DMS 273 (cell line): ENCODE measurements at regions not wholly inside any gene's neighbourhood (a gene's known extent, or its start where the extent isn't known, plus 50 kb on each side); places are given as distances from the start of the nearest gene placed in this dataset.
A peak's percentile ranks its signal among the peaks of the same experiment; 100 is the strongest.

Experiments
- DNase-seq: peaks from one replicate; lab custom pipeline; 2025; ENCODE audit not compliant: unreplicated experiment; lab: John Stamatoyannopoulos, UW

DNA sequence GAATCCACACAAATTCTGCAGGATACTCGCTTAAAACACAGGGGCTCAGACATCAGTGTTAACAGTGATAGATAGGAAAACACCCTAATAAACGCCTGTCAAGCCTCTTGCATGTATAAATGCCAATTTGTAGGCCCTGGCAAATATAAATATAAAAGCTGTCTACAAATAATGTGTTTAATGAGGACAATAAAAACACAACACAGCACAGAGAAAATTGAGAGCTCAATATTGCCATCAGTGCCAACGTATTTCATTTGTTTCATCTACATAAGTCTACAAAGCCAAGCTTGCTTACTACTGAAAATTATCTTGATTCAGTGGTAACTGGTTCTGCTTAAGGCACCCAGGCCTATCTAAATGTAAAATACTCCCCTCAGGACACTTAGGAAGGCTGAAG lies 1387.0 kb upstream of the TENM4 start:
- DNase-seq, result no peak

DNA sequence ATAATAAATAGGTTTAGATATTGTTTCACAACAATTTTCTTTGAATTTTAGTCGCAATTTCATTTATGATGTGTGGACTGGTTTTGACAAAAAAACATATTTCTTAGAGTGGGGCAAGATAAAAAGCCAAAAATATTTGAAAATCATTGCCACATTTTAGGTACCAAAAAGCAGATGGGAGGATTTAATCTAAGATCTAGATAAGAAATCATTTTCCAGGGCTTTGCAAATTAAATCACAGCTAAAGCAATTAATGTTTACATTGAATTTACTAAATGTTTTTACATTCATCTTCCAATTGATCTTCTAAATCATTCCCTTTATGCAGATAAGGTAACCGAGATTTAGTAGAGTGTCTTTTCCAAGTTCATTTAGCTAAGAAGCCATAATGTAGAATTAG lies 1386.0 kb upstream of the TENM4 start:
- no peak for DNase-seq

DNA sequence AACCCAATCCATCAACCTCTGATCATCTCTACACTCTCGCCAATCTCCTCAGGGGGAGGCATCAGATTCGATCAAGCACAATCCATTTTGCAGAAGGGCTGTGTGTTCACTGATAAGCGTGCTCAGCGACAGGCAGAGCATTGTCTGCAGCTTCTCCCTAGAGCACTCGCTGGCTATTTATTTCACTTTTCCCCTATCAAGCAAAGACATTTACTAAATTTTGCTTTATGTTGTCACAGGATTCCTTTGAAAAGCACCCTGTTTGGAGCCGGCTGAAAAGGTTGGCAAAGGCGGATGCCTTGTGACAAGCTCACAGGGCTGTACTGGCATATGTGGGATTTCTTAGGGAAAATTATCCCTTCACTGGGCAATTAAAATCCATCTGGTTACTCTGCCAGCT lies 1381.5 kb upstream of the TENM4 start:
- DNase-seq, result peak; percentile 3

DNA sequence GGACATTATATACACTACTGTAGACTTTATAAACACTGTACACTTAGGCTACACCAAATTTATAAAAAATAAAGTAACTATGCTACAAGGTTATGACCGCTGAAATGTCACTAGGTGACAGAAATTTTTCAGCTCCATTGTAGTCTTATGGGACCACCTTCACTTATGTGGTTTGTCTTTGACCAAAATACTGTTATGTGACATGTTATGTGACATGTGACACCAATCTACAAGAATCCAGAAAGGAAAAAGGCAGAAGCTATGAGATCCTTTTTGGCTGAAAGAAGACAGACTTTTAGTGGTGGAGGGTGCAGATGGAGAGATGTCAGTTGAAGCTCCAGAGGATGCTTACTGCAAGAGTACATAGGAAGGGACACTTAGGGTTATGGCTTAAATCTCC lies 1378.4 kb upstream of the TENM4 start:
- DNase-seq, result no peak

DNA sequence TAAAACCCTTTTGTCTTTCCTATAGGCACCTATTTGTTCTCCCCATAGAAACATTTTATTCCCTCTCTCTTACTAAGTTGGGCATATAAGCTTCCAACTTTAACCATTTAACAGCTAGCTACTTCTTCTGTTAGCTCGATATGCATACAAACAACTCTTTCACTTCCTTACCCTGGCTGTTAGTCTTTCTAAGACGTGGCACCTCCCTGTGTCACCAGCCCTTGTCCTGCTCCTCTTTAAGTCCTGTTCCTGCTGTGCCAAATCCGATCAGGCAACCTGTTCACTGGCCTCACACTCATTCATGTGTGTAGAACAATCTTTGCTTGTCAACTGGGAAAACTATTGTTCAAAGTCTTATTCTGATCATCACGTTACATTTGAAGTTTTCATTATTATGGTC lies 1376.1 kb upstream of the TENM4 start:
- no peak for DNase-seq

DNA sequence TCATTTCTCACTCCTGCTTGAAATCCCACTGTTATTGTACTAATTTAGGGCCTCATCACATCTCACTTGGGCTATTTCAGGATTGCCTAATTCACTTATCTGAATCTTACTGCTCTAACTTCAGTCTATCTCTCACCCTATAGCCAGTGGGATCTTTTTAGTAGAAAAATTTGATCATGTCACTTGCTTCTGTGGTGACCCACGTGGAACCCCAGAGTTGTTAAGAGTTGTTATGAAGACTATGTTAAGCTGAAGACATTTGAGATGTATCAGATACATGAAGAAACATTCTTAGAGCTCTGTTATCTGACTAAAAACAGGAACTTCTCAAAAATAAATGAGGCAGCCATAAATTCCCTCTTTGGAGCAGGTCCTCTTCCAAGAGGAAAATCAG lies 1375.6 kb upstream of the TENM4 start:
- DNase-seq, result no peak

- DNase-seq, result no peak
Measured at GRCh38 chr11:80815752-80816453, 1375.1 kb upstream of the TENM4 start.

DNA sequence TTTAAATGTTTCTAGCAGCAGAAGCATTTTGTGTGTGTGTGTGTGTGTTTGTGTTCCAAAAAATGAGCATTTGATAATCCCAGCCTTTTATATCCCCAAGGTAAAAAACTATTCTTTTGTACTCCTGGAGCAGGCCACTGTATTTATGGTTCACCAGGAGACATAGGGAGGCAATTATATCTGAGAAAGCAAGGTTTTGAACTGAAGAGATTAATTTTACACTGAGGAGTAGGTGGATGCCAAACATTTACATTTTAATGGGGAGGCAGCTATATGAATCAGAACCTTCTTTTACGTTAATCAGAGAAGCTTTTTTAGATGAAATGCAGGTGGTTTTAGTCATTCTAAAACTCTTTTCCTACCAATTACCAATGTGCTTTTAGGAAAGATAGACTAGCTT lies 1374.0 kb upstream of the TENM4 start:
- no peak for DNase-seq

DNA sequence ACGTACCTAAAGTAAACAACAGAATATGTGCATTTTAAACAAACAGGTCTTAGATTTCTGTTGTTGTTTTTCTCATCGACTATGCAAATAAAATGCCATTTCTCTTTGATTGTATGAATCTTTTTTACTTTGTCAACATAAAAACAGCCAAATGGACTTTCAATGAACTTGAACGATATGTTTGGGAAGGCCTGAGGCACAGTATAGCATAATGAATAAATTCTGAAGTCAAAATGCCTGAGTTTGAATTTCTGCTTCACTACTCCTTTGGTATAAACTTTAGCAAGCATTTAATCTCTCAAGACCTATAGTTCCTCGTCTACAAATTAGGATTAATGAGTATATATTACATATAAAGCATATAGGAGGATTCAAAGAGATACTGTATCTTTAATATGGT lies 1369.9 kb upstream of the TENM4 start:
- DNase-seq, result no peak

DNA sequence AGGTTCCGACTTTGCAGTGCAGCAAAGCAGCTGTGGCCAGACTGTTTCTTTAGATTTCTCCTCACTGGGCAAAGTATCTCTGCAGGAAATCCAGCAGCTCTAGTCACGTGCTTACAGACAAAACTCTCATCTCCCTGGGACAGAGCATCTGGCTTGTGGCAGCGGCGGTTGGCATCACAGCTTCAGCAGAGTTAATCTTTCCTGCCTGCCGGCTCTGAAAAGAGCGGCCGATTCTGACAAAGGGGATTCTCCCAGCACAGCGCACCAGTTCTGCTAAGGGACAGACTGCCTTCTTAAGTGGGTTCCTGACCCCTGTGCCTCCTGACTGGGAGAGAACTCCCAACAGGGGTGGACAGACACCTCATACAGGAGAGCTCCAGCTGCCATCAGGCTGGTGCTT lies 1357.3 kb upstream of the TENM4 start:
- DNase-seq, result no peak

GRCh38 chr11:80783561-80783960 lies 1342.7 kb upstream of the TENM4 start:
- DNase-seq, result no peak

DNA sequence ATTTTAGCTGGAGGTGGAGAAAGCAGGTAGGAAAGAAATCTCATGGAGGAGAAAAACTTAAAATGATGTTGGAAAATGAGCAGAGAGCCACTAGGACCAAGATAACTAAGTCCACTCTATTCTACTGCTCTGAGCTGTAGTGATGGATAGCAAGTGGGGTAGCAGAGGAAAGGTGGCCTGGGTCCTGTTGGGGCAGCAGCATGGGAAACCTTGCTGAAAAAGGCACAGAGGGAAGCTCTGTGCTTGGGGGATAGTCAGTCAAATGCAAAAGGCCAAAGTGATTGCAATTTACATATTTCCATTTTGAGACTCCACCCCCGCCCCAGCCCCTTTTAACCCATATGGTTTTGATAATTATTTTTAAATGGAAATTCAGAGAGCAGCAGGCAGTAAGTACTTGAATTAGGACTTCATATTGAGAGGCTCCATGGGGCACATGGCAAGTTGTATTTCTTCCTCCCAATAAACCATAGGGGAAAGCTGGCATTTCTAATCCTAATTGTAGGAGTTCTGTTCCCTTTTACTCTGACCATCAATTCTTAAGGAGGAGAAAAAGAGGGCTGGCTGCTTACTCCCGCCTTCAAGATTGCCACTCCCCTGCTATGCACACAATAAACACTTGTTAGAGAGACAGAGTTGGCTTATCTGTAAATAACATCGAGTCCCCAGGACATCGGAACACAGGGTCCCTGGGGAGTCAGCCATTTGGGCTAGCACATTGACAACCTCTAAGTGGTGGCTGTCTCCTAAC lies 1341.5 kb upstream of the TENM4 start:
- DNase-seq, result no peak

DNA sequence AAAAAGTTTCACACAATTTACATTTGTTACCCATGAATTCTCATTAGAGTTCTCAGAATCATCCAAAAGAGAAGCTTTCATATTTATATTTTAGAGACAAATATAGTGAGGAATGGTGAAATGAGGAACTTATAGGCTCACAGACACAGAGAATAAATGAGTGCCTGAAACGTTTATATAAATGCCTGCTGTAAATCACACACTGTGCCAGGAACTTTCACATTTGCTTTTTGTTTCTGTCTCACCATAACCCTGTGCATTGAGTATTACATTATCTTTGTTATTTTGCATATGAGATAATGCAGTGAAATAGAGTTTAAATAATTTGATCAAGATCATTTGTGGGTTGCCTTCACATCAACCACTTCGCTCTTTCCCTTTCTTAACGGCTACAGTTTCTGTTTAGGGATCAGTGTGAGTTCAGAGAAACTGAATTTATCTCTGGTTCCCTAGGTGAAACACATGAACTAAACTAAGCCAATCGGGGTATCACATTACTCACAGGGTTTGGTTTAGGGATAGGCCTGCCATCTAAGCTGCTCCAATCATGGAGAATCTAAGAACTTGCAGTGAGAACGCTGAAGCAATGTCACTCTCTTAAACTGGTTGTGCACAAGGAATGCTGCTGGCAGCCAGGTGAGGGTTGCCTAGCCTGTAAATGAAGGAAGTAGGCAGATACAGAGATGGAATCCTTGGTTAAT lies 1339.2 kb upstream of the TENM4 start:
- DNase-seq, result no peak

- no peak for DNase-seq
Measured at GRCh38 chr11:80778941-80779340, 1338.1 kb upstream of the TENM4 start.

DNA sequence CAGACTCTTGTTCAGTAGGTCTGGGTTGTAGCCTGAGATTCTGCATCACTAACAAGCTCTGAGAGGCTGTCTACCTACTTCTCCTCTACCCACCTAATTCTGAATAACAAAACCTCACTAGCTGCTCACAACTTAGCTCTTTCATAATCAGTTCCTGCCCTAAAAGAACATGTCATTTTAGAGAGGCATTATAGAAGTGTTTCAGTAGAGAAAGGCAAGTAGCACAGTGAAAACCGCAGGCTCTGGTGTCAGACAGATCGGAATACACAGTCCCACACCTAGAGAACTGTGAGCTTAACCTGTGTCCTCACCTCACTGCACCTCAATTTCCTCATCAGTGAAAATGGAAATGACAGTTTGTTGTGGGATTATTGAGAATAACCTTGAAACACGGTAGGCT lies 1337.6 kb upstream of the TENM4 start:
- DNase-seq, result no peak

DNA sequence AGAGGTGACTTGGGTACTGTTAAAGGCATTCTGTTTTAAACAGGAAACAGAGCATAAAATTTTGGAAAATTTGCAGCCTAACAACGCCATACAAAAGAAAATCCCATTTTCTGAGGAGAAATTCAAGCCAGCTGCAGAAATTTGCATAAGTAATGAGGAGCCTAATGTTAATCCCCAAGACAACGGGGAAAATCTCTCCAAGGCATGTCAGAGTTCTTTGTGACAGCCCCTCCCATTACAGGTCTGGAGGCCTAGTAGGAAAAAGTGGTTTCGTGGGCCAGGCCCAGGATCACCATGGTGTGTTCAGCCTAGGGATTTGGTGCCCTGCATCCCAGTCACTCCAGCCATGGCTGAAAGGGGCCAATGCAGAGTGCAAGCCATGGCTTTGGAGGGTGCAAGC lies 1333.1 kb upstream of the TENM4 start:
- no peak for DNase-seq

GRCh38 chr11:80771017-80771416 lies 1330.2 kb upstream of the TENM4 start:
- DNase-seq, result no peak

DNA sequence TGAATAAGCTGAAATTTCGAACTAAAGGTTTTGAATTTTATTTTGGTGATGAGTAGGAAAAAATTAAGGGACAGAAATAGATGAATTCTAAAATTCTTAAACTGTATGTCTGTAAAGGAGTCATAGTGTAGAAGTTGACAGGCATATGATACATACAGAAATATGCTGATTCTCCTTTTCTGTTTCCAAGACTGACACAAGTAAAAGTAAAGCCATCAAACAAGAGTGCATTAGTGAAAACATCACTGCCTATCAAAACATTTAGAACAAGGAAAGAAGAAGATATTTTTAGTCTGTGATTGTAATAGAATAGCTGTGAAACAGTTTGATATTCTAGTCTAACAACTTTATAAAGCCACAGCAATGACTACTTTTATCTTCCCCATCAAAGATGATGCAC lies 1318.0 kb upstream of the TENM4 start:
- no peak for DNase-seq

- no peak for DNase-seq
Measured at GRCh38 chr11:80748207-80748925, 1307.5 kb upstream of the TENM4 start.

- DNase-seq, result no peak
Measured at GRCh38 chr11:80746300-80746699, 1305.5 kb upstream of the TENM4 start.

GRCh38 chr11:80745416-80745815 lies 1304.6 kb upstream of the TENM4 start:
- no peak for DNase-seq

DNA sequence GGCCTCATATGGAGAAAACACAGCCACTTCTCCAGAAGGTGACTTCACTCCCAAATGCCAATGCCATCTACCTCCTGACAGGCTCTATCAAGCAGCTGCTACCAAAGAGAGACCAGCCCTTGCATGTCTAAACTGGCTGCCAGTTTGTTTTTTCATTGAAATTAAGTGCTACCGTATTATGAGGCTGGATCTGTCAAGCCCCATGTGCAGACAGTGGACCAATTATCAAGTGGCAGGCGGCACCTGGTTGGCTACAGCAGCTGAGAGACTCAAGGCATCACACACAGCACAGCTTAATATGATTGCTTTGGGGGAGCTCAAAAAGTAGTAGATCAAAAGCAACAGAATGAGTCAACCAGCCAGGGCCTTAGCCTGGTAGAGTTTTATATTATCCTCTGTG lies 1293.0 kb upstream of the TENM4 start:
- no peak for DNase-seq
